Mucosa of descending colon (tissue), 3 donors: ENCODE measurements at regions not wholly inside any gene's neighbourhood (a gene's known extent, or its start where the extent isn't known, plus 50 kb on each side); places are given as distances from the start of the nearest gene placed in this dataset.

Experiments used
- ATAC-seq: fragments of 200-7000 bp; cut with Tn5 transposase; one replicate; pipeline ENCODE4 v1.9.1; 2020; ENCODE audit warnings: mild to moderate bottlenecking, moderate library complexity
- DNase-seq, 3 donors: peaks; one replicate each; pipeline ENCODE4 v3.0.0-alpha.2; 2020
- H3K36me3 ChIP-seq: fragments of 200-600 bp; one replicate; pipeline ENCODE4 v1.8.0; 2021; ENCODE audit warnings: low read depth, mild to moderate bottlenecking
- H3K4me1 ChIP-seq: fragments of 200-600 bp; one replicate; pipeline ENCODE4 v1.8.0; 2021; ENCODE audit warnings: low read depth, mild to moderate bottlenecking
- H3K4me3 ChIP-seq: fragments of 200-600 bp; one replicate; pipeline ENCODE4 v1.8.0; 2021; ENCODE audit warnings: mild to moderate bottlenecking
- H3K9me3 ChIP-seq: fragments of 200-600 bp; one replicate; pipeline ENCODE4 v1.8.0; 2021; ENCODE audit warnings: mild to moderate bottlenecking
- intact Hi-C, 2 donors: fragments of 100-400 bp; cut with DNase I in 1 of 2; cut with micrococcal nuclease in 1 of 2; formaldehyde crosslinking; loops; one replicate each; pipeline versions ENCODE4 v1.11.0 to v1.11.1; 2022; cut with DNase I, micrococcal nuclease
- TF ChIP-seq, protein P1 (sequence below): fragments of 200-600 bp; IDR thresholded peaks from one replicate; pipeline ENCODE4 v1.8.0; 2022; ENCODE audit warnings: antibody characterized with exemption, mild to moderate bottlenecking
- donor health status: DM: no; HTN: no; CAD: no; lungs with moderate emphysema.
- donor health status: DM: no; HTN: no; CAD: no.
- donor health status: DM: no; HTN: yes; CAD: no.

GRCh38 chr14:89724628-89724960, 229.9 kb downstream of the EFCAB11 start:
- no peak overlapping the region for H3K4me3 ChIP-seq
- no peaks in the 10 kb centered on the region for H3K36me3 ChIP-seq
- intact Hi-C loops: no loop called here
- peak; percentile 31 for ATAC-seq
- H3K9me3 ChIP-seq: no peaks in the 10 kb centered on the region
- TF ChIP-seq, protein P1, sequence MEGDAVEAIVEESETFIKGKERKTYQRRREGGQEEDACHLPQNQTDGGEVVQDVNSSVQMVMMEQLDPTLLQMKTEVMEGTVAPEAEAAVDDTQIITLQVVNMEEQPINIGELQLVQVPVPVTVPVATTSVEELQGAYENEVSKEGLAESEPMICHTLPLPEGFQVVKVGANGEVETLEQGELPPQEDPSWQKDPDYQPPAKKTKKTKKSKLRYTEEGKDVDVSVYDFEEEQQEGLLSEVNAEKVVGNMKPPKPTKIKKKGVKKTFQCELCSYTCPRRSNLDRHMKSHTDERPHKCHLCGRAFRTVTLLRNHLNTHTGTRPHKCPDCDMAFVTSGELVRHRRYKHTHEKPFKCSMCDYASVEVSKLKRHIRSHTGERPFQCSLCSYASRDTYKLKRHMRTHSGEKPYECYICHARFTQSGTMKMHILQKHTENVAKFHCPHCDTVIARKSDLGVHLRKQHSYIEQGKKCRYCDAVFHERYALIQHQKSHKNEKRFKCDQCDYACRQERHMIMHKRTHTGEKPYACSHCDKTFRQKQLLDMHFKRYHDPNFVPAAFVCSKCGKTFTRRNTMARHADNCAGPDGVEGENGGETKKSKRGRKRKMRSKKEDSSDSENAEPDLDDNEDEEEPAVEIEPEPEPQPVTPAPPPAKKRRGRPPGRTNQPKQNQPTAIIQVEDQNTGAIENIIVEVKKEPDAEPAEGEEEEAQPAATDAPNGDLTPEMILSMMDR: no peak
- peaks cover 9% of the 10 kb centered on the region for H3K4me1 ChIP-seq
- no peak for DNase-seq

DNA sequence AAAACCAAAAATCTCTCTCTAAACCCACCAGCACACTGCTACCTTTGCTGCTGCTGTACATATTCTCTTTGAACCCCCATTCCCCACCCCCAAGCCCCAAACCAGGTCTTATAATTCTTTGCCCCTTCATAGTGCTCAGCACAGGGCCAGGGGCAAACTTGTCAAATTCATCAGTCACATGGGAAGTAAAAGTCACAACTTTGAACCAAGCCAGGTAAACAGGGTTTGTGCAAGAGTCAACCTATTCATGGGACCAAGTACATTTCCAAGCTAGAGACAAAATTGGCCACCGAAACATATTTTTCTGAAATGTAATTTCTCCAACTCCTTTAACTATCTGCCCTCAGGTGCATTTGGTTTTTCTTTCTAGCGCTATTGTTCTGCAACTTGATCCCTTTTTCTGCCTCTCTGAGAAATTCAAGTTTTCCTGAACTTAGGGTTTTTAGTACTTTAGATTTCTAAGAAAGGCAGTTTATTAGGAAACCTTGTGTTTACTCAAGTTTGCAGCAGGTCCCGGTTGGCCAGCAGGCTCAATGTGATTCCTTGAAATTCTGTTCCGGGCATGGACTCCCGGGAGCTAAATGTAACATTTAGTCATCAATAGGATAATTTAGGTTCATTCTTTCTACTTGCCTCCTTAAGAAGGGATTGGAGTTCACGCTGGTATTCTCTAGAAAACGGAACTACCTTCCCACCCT, 230.5 kb downstream of the EFCAB11 start:
- intact Hi-C loops: no loop called here
- no peak overlapping the region for H3K4me3 ChIP-seq
- H3K9me3 ChIP-seq: no peaks in the 10 kb centered on the region
- TF ChIP-seq, protein P1: no peak
- no peak for ATAC-seq
- no peak for DNase-seq
- H3K4me1 ChIP-seq: peaks cover 9% of the 10 kb centered on the region
- H3K36me3 ChIP-seq: no peaks in the 10 kb centered on the region

DNA sequence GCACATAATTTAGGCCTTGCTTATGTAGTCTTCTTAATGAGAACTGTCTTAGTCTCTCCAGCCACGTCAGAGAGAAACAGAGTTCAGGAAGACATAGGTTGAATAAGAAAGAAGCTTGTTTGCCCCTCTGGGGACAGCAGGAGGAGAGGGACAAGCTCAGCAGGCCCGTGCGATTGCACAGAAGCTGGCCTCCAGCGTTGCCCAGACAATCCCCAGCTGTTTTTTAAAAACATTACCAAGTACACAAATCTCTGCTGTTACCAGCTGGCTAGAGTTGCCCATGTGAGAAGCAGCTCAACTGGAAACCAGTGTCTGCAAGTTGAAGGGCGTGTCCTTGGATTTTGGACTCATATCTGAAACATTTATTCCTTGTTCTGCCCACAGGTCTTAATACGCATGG, 232.6 kb downstream of the EFCAB11 start:
- no peak overlapping the region for H3K4me3 ChIP-seq
- H3K4me1 ChIP-seq: peaks cover 9% of the 10 kb centered on the region
- peak in 1 of 3 donors; percentile 49 for DNase-seq
- no peaks in the 10 kb centered on the region for H3K36me3 ChIP-seq
- TF ChIP-seq, protein P1: no peak
- intact Hi-C loops: no loop called here
- ATAC-seq: peak; percentile 59
- H3K9me3 ChIP-seq: no peaks in the 10 kb centered on the region

- Histone ChIP-seq H3K4me1 (peaks cover 9% of the 10 kb centered on the region), H3K9me3 (no peaks in the 10 kb centered on the region), H3K36me3 (no peaks in the 10 kb centered on the region), H3K4me3 (no peak overlapping the region)
- TF ChIP-seq, protein P1: no peak
- intact Hi-C loops: no loop called here
- ATAC-seq: peak; percentile 86
- peak; percentile 40 to 75 (median 45) for DNase-seq
Observed at GRCh38 chr14:89720741-89721729, 233.5 kb downstream of the EFCAB11 start.

GRCh38 chr14:89720076-89720687, 234.3 kb downstream of the EFCAB11 start:
- DNase-seq (no peak), ATAC-seq (no peak)
- no peaks in the 10 kb centered on the region for H3K36me3 ChIP-seq
- TF ChIP-seq, protein P1: no peak
- H3K4me1 ChIP-seq: peaks cover 9% of the 10 kb centered on the region
- intact Hi-C loops: no loop called here
- no peaks in the 10 kb centered on the region for H3K9me3 ChIP-seq
- no peak overlapping the region for H3K4me3 ChIP-seq
